Endodermal cell (in vitro differentiated cells): ENCODE measurements at regions not wholly inside any gene's neighbourhood (a gene's known extent, or its start where the extent isn't known, plus 50 kb on each side); places are given as distances from the start of the nearest gene placed in this dataset.

Source experiments
- DNase-seq: peaks from one replicate; pipeline ENCODE4 v3.0.0-alpha.2; 2017
- H3K27ac ChIP-seq: 2 replicates; pipeline ENCODE4 v1.5.1; 2013; ENCODE audit warnings: mild to moderate bottlenecking, low read depth, low read length, moderate library complexity
- H3K27me3 ChIP-seq: 2 replicates; pipeline ENCODE4 v1.6.1; 2013; ENCODE audit warnings: mild to moderate bottlenecking, low read length, moderate library complexity; ENCODE audit not compliant: insufficient read depth, control insufficient read depth, poor library complexity, severe bottlenecking
- H3K36me3 ChIP-seq: 2 replicates; pipeline ENCODE4 v1.7.0; 2013; ENCODE audit warnings: mild to moderate bottlenecking, low read length, moderate library complexity; ENCODE audit not compliant: control insufficient read depth, insufficient read depth
- H3K4me1 ChIP-seq: one replicate; pipeline ENCODE4 v1.7.0; 2013; ENCODE audit warnings: low read length; ENCODE audit not compliant: control insufficient read depth, insufficient read depth
- H3K4me3 ChIP-seq: 2 replicates; pipeline ENCODE4 v1.5.1; 2013; ENCODE audit warnings: mild to moderate bottlenecking, low read length, moderate library complexity
- H3K9ac ChIP-seq: 2 replicates; pipeline ENCODE4 v1.6.1; 2013; ENCODE audit warnings: mild to moderate bottlenecking, low read length, moderate library complexity; ENCODE audit not compliant: poor library complexity, severe bottlenecking; ENCODE audit errors: extremely low read depth
- H3K9me3 ChIP-seq: 2 replicates; pipeline ENCODE4 v1.6.1; 2013; ENCODE audit warnings: mild to moderate bottlenecking, low read length, moderate library complexity; ENCODE audit not compliant: control insufficient read depth
- H3K27ac Mint-ChIP-seq: 2 replicates; pipeline ENCODE4 v1.8.0; 2020; ENCODE audit warnings: mixed read lengths
- H3K27me3 Mint-ChIP-seq: 2 replicates; pipeline ENCODE4 v1.8.0; 2021; ENCODE audit warnings: mild to moderate bottlenecking, mixed read lengths; ENCODE audit not compliant: insufficient read depth
- H3K36me3 Mint-ChIP-seq: 2 replicates; pipeline ENCODE4 v1.8.0; 2020; ENCODE audit warnings: low read depth, mixed read lengths
- H3K4me1 Mint-ChIP-seq: 2 replicates; pipeline ENCODE4 v1.8.0; 2020; ENCODE audit warnings: mixed read lengths
- H3K4me3 Mint-ChIP-seq: 2 replicates; pipeline ENCODE4 v1.8.0; 2020; ENCODE audit warnings: mild to moderate bottlenecking, moderate library complexity, mixed read lengths
- H3K9me3 Mint-ChIP-seq: 2 replicates; pipeline ENCODE4 v1.8.0; 2020; ENCODE audit warnings: mild to moderate bottlenecking, mixed read lengths
- WGBS, 2 experiments: methylation state at CpG; one replicate each; pipeline versions ENCODE4 v1.1.5 to v1.1.7; 2013; ENCODE audit warnings: missing lambda C conversion rate in 2 of 2, mixed read lengths in 1 of 2; ENCODE audit not compliant: insufficient coverage in 1 of 2, insufficient read length in 1 of 2; 5-methylcytosine and 5-hydroxymethylcytosine counted together
- TF ChIP-seq, protein P1 (sequence below): fragments of 200-600 bp; sonication (generic); conservative IDR thresholded peaks from 2 replicates; pipeline ENCODE4 v1.5.0; 2021; ENCODE audit warnings: antibody characterized with exemption, mild to moderate bottlenecking

DNA sequence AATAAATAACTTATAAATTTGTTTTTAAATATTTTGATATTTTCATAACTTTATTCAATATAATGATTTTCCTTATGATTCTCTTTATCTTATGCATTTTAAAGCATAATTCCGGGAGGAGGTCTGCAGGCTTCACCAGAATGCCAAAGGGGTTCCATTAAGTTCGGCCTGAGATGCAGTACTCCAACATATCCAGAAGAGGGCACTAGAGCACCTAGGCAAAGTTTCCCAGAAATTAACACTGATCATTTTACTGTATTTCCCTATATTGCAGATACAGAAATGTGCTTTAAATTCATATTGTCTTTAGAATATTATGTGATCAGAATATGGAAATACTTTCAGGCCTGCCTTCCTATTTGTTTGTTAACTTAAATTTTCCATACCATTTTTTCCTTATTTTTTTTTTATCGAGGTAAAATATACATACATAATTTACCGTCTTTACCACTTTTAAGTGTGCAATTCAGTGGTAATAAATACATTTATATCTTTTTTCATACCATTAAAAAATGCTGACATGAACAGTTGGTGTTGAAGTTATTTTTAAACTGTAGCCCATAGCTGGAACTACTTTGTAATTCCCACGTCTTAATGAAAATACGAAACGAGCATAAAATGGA, 58.9 kb upstream of the TM9SF2 start:
- 68 to 71% methylated on average over 5 to 7 of the region's 7 CpGs for WGBS, 2 experiments
- no peaks in the 10 kb centered on the region for H3K4me1 Mint-ChIP-seq
- H3K9me3 Mint-ChIP-seq: no peaks in the 10 kb centered on the region
- H3K4me3 Mint-ChIP-seq: no peak overlapping the region
- Histone ChIP-seq H3K9ac (no peak overlapping the region), H3K4me3 (no peak overlapping the region), H3K9me3 (no peaks in the 10 kb centered on the region), H3K36me3 (no peaks in the 10 kb centered on the region), H3K27ac (no peak overlapping the region), H3K4me1 (no peaks in the 10 kb centered on the region), H3K27me3 (peaks cover 5% of the 10 kb centered on the region)
- TF ChIP-seq, protein P1, sequence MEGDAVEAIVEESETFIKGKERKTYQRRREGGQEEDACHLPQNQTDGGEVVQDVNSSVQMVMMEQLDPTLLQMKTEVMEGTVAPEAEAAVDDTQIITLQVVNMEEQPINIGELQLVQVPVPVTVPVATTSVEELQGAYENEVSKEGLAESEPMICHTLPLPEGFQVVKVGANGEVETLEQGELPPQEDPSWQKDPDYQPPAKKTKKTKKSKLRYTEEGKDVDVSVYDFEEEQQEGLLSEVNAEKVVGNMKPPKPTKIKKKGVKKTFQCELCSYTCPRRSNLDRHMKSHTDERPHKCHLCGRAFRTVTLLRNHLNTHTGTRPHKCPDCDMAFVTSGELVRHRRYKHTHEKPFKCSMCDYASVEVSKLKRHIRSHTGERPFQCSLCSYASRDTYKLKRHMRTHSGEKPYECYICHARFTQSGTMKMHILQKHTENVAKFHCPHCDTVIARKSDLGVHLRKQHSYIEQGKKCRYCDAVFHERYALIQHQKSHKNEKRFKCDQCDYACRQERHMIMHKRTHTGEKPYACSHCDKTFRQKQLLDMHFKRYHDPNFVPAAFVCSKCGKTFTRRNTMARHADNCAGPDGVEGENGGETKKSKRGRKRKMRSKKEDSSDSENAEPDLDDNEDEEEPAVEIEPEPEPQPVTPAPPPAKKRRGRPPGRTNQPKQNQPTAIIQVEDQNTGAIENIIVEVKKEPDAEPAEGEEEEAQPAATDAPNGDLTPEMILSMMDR: peak; percentile 98
- H3K27ac Mint-ChIP-seq: no peak overlapping the region
- peak; percentile 74 for DNase-seq
- H3K27me3 Mint-ChIP-seq: peaks cover 11% of the 10 kb centered on the region
- H3K36me3 Mint-ChIP-seq: no peaks in the 10 kb centered on the region

DNA sequence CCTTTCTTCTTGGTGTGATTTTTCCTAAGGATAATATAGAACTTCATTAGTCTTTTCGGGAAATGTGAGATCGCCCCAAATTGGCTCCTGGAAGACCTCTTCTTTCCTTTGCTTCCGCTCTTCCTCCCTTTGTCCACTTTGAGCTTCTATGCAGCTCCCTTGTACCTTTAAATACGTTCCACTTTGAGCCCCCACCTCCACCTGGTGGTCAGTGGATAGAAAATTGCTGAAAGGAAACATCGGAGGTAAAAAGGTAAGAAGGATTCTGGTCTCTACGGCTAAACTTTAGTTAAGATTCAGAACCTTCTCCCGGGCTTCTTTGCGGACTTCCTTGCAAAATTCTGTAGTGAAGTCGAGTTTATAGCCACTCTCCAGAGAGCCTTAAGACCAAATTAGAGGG, 55.0 kb upstream of the TM9SF2 start:
- Mint-ChIP-seq H3K27me3 (no peaks in the 10 kb centered on the region), H3K9me3 (no peaks in the 10 kb centered on the region), H3K4me3 (no peak overlapping the region), H3K36me3 (no peaks in the 10 kb centered on the region), H3K4me1 (no peaks in the 10 kb centered on the region), H3K27ac (no peak overlapping the region)
- no peaks in the 10 kb centered on the region for H3K27me3 ChIP-seq
- no peaks in the 10 kb centered on the region for H3K36me3 ChIP-seq
- no peaks in the 10 kb centered on the region for H3K4me1 ChIP-seq
- 68 to 84% methylated on average over 5 to 9 of the region's 9 CpGs for WGBS, 2 experiments
- peak; percentile 84 for DNase-seq
- no peak overlapping the region for H3K27ac ChIP-seq
- no peak overlapping the region for H3K4me3 ChIP-seq
- TF ChIP-seq, protein P1: peak; percentile 70
- no peak overlapping the region for H3K9ac ChIP-seq
- H3K9me3 ChIP-seq: no peaks in the 10 kb centered on the region

DNA sequence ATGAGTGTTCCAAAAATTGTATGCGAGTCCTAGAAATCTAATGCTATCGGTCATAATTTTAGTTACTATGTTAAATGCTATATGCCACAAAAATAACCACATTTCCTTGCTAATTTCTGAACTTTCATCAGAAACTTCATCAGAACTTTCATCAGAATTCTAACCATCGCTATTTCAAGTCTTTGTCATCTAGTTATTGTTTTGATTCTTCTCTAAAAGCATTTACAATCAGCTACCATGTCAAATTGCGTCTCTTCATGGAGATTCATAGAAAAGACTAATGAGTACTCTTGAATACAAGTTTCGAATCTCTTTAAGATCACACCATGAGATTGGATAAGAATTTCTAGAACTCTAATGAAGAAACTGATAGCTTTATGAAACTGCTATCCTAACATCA, 52.7 kb upstream of the TM9SF2 start:
- Mint-ChIP-seq H3K27ac (no peak overlapping the region), H3K4me1 (no peaks in the 10 kb centered on the region), H3K36me3 (peaks cover 1% of the 10 kb centered on the region), H3K4me3 (no peak overlapping the region), H3K27me3 (no peaks in the 10 kb centered on the region), H3K9me3 (peaks cover 5% of the 10 kb centered on the region)
- 94 to 96% methylated on average over 2 to 5 of the region's 5 CpGs for WGBS, 2 experiments
- Histone ChIP-seq H3K4me1 (no peaks in the 10 kb centered on the region), H3K27me3 (no peaks in the 10 kb centered on the region), H3K9me3 (no peaks in the 10 kb centered on the region), H3K36me3 (no peaks in the 10 kb centered on the region), H3K27ac (no peak overlapping the region), H3K4me3 (no peak overlapping the region), H3K9ac (no peak overlapping the region)
- TF ChIP-seq, protein P1: no peak
- no peak for DNase-seq
